ENCODE measurements at regions not wholly inside any gene's neighbourhood (a gene's known extent, or its start where the extent isn't known, plus 50 kb on each side); places are given as distances from the start of the nearest gene placed in this dataset.

DNA sequence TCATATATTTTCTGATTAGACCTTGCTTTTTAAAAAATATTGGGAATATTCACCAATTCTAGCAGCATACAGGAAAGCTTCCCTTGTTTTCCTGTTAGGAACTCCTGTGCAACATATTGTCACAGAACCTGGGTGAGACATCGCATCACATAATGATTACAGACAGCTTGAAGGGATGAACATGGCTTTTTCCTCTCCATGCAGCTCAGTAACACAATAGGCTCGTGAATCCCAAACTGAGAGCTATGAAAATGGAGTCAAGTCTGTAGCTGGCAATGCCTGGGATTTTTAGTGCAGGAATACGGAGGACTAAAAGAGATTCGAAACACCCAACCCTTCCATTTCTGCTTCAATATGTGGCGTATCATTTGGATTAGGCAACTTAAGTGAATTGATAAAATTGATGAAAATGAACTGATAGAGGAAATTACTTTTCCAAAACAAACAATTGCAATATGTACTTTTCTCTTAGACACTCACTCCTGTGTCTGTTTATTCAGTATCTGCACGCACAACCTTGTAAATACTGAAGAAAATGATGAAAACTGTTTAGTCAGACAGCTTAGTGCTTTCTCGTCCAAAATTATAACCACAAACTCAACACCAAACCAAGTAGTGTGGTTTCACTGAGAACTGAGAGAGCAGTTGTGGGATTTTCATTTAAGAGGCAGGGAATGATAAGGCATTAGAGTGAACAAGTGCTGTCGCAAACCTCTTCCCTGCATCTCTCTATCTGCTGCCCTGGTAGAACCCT is 250.4 kb downstream of the PTBP2 start:
- Histone ChIP-seq H3K27me3 (replicated peaks in 1 of 4; ENCODE audit: control extremely low read depth in 1 of 4, control insufficient read depth in 3 of 4, insufficient read depth in 4 of 4, low read length in 3 of 4) (peaks cover 0 to 4% (median 3%) of the 10 kb centered on the region in 4 experiments), H3K79me2 (ENCODE audit: control insufficient read depth, insufficient read depth, low read length) (no peaks in the 10 kb centered on the region), H3K9me3 (ENCODE audit: control extremely low read depth in 1 of 3, control insufficient read depth in 2 of 3, insufficient read depth in 1 of 3, low read length in 2 of 3) (no peaks in the 10 kb centered on the region), H3K4me2 (replicated peaks; ENCODE audit: low read depth, low read length, poor library complexity, severe bottlenecking) (no peak overlapping the region), H3K36me3 (replicated peaks in 1 of 2; ENCODE audit: control extremely low read depth in 1 of 2, control insufficient read depth in 1 of 2, extremely low read depth in 1 of 2, insufficient read depth in 2 of 2, low read length in 1 of 2) (no peaks in the 10 kb centered on the region), H3K9ac (ENCODE audit: low read length) (no peak overlapping the region), H3K27ac (ENCODE audit: low read length in 2 of 2) (no peak overlapping the region), H3K4me3 (ENCODE audit: control extremely low read depth in 1 of 5, extremely low read depth in 1 of 5, insufficient read depth in 1 of 5, low read depth in 2 of 5, low read length in 4 of 5) (no peak overlapping the region), H4K20me1 (ENCODE audit: control insufficient read depth, insufficient read depth, low read length, poor library complexity, severe bottlenecking) (no peaks in the 10 kb centered on the region), H3K4me1 (ENCODE audit: control insufficient read depth in 2 of 2, insufficient read depth in 2 of 2, low read length in 2 of 2) (no peaks in the 10 kb centered on the region), H2AFZ (ENCODE audit: insufficient read depth, low read depth, low read length, poor library complexity, severe bottlenecking) (no peak overlapping the region)
- POLR2A ChIA-PET: no interaction called here
- WGBS (ENCODE audit: insufficient coverage): no CpG with 5 or more reads among the region's 8 CpGs
- Mint-ChIP-seq H3K27me3 (peaks cover 20% of the 10 kb centered on the region), H3K4me1 (no peaks in the 10 kb centered on the region), H3K4me3 (no peak overlapping the region), H3K9me3 (ENCODE audit: insufficient read depth) (peaks cover 2% of the 10 kb centered on the region), H3K27ac (no peak overlapping the region)
- CTCF ChIA-PET: no interaction called here
- ATAC-seq (ENCODE audit: low read depth) (no peak), DNase-seq (no peak)
- TF ChIP-seq EZH2 (IDR thresholded peaks at IDR 0.05; ENCODE audit: borderline replicate concordance, insufficient read depth, low read depth, low read length, poor library complexity, severe bottlenecking): no peak
- TF ChIP-seq CTCF (IDR thresholded peaks at IDR 0.05): no peak
- intact Hi-C loops (cut with micrococcal nuclease): no loop called here

GRCh38 chr1:96973605-96974004 is 252.0 kb downstream of the PTBP2 start:
- Histone ChIP-seq H3K9me3 (ENCODE audit: control extremely low read depth in 1 of 3, control insufficient read depth in 2 of 3, insufficient read depth in 1 of 3, low read length in 2 of 3) (no peaks in the 10 kb centered on the region), H3K36me3 (replicated peaks in 1 of 2; ENCODE audit: control extremely low read depth in 1 of 2, control insufficient read depth in 1 of 2, extremely low read depth in 1 of 2, insufficient read depth in 2 of 2, low read length in 1 of 2) (no peaks in the 10 kb centered on the region), H3K4me1 (ENCODE audit: control insufficient read depth in 2 of 2, insufficient read depth in 2 of 2, low read length in 2 of 2) (no peaks in the 10 kb centered on the region), H3K27me3 (replicated peaks in 1 of 4; ENCODE audit: control extremely low read depth in 1 of 4, control insufficient read depth in 3 of 4, insufficient read depth in 4 of 4, low read length in 3 of 4) (peaks cover 0 to 4% (median 2%) of the 10 kb centered on the region in 4 experiments), H2AFZ (ENCODE audit: insufficient read depth, low read depth, low read length, poor library complexity, severe bottlenecking) (no peak overlapping the region), H3K27ac (ENCODE audit: low read length in 2 of 2) (no peak overlapping the region), H3K79me2 (ENCODE audit: control insufficient read depth, insufficient read depth, low read length) (no peaks in the 10 kb centered on the region), H4K20me1 (ENCODE audit: control insufficient read depth, insufficient read depth, low read length, poor library complexity, severe bottlenecking) (no peaks in the 10 kb centered on the region), H3K4me2 (replicated peaks; ENCODE audit: low read depth, low read length, poor library complexity, severe bottlenecking) (no peak overlapping the region), H3K4me3 (ENCODE audit: control extremely low read depth in 1 of 5, extremely low read depth in 1 of 5, insufficient read depth in 1 of 5, low read depth in 2 of 5, low read length in 4 of 5) (no peak overlapping the region), H3K9ac (ENCODE audit: low read length) (no peak overlapping the region)
- H3K9me3 Mint-ChIP-seq (ENCODE audit: insufficient read depth): peaks cover 2% of the 10 kb centered on the region
- no peak for TF ChIP-seq EZH2 (IDR thresholded peaks at IDR 0.05; ENCODE audit: borderline replicate concordance, insufficient read depth, low read depth, low read length, poor library complexity, severe bottlenecking)
- no peak for TF ChIP-seq CTCF (IDR thresholded peaks at IDR 0.05)
- intact Hi-C loops (cut with micrococcal nuclease): no loop called here
- peaks cover 14% of the 10 kb centered on the region for H3K27me3 Mint-ChIP-seq
- ATAC-seq (ENCODE audit: low read depth): no peak
- no peak overlapping the region for H3K4me3 Mint-ChIP-seq
- H3K4me1 Mint-ChIP-seq: no peaks in the 10 kb centered on the region
- WGBS (ENCODE audit: insufficient coverage): 100% methylated on average over 1 of the region's 1 CpG
- ChIA-PET POLR2A (no interaction called here), CTCF (no interaction called here)
- no peak for DNase-seq
- no peak overlapping the region for H3K27ac Mint-ChIP-seq

Measured in B cell (primary cell).